GM13977 (cell line): ENCODE measurements at regions not wholly inside any gene's neighbourhood (a gene's known extent, or its start where the extent isn't known, plus 50 kb on each side); places are given as distances from the start of the nearest gene placed in this dataset.

Experiments used
- DNase-seq: peaks from one replicate; pipeline ENCODE4 v3.0.0; 2012; ENCODE audit warnings: low spot score
- CTCF ChIP-seq: IDR thresholded peaks from 2 replicates; pipeline ENCODE4 v1.5.1; 2012; ENCODE audit warnings: mild to moderate bottlenecking, control low read depth; ENCODE audit not compliant: insufficient read depth; ENCODE audit errors: extremely low read depth, missing control alignments
- in situ Hi-C: fragments of 300-500 bp; cut with MboI; formaldehyde crosslinking; loops from one replicate; pipeline ENCODE4 v1.12.0; 2022; ENCODE audit warnings: low sequenced_read_pairs, low pct_unique_long_range_greater_than_20kb, mixed read lengths, inconsistent platforms; ENCODE audit not compliant: unreplicated experiment

DNA sequence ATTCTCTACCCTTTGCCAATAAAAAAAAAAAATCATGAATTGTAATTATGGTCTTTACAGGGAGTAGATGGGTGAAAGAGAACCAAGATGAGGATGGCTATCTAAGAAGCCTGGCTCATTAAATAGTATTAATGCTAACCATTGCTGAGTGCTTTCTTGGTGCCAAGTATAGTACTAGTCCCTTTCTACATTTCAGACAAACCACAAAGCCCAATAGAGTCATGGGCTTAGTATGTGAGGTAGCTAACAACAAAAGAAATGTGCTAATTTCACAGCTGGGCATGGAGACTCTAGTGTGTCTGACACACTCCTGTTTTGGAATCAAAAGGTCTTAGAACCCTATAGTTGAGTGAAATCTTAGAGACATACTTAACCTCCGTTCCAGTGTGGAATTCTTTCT is 84.5 kb upstream of the ESRRG start:
- no peak for DNase-seq
- in situ Hi-C loops, result no loop called here
- TF ChIP-seq CTCF, result no peak

DNA sequence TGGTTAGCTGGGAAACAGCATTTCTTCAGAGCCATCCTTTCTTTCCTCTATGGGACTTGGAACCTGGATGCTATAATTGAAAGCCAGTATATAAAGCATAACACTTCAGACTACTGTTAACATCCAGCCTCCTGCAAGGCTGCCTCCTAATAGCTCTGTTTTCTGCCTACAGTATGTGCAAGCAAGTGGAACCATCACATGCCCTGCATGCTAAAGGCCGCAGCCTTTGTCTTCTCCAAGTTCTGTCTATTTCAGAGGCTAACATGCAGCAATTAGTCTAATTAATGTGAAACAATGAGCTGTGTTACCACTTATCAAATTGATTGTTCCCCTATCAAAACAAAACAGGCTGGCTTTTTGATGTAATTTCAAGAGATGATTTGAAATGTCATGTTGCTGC is 82.7 kb upstream of the ESRRG start:
- in situ Hi-C loops, result no loop called here
- no peak for DNase-seq
- TF ChIP-seq CTCF, result no peak

DNA sequence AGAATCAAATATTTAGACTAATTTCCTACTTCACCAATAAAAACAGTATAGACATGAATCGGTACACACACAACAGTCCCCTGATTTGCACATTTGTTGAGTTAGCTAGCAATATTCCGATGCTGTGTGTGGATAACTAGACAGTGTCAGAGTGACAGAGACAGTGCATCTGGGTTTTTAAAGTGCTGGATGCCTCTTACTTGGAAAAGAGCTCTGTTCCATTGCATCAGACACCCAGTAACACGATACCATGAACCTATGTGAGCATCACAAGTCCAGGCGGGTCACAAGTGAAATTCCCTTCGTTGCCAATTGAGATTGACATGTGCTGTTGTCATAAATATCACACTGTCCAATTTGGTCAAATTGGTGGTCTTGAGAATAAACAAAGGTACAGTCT is 82.0 kb upstream of the ESRRG start:
- no peak for DNase-seq
- in situ Hi-C loops, result no loop called here
- no peak for TF ChIP-seq CTCF

DNA sequence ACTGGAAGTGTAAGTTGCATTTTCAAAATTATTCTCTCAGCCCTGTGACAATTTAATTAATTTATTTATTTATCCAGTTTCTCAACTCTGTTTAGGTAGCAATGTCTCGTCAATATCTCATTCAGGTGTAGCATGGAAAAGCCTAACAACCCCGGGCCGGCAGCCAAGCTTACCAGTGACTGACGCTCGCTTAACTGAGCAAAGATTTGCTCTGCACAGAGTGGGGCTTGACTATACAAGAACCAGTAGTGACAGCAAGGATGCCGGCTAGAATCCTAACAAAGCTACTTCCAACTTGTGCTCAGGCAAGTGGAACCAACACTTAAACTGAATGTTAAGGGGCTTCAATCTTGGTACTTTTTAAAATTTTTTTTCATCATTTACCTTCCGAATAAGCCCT is 80.9 kb upstream of the ESRRG start:
- TF ChIP-seq CTCF, result no peak
- in situ Hi-C loops, result no loop called here
- DNase-seq, result no peak

- TF ChIP-seq CTCF, result no peak
- no peak for DNase-seq
- in situ Hi-C loops, result no loop called here
Measured at GRCh38 chr1:216794586-216794985, 71.4 kb upstream of the ESRRG start.

- DNase-seq, result no peak
- in situ Hi-C loops, result no loop called here
- no peak for TF ChIP-seq CTCF
Measured at GRCh38 chr1:216793973-216794372, 70.7 kb upstream of the ESRRG start.

DNA sequence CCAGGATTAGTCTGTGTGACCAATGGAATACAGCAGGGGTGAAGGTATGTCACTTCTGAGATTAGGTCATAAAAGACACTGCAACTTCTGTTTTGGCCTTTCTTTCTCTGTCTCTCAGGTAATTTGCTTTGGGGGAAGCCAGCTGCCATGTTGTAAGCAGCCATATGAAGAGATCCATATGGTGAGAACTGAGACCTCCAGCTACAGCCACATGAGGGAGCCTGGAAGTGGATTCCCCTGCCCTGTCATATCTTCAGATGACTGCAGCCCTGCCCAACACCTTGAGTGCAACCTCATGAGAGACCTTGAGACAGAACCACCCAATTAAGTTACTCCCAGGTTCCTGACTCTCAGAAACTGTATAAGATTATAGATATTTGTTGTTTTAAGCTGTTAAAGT is 70.1 kb upstream of the ESRRG start:
- no peak for DNase-seq
- TF ChIP-seq CTCF, result no peak
- in situ Hi-C loops, result no loop called here
